Peyer's patch (tissue), 4 donors: ENCODE measurements at regions not wholly inside any gene's neighbourhood (a gene's known extent, or its start where the extent isn't known, plus 50 kb on each side); places are given as distances from the start of the nearest gene placed in this dataset.

Experiments
- CTCF ChIP-seq, 6 experiments: fragments of 450-650 bp in 4 of 6; fragments of 200-600 bp in 2 of 6; sonication (generic) in 1 of 6; IDR thresholded peaks; one replicate each; pipeline ENCODE4 v1.5.1; 2017 to 2019; ENCODE audit warnings: antibody characterized with exemption in 6 of 6, mild to moderate bottlenecking in 3 of 6, moderate library complexity in 1 of 6
- POLR2A ChIP-seq, 2 donors: fragments of 450-650 bp; IDR thresholded peaks; one replicate each; pipeline ENCODE4 v1.5.1; 2017; ENCODE audit warnings: antibody characterized with exemption in 2 of 2, mild to moderate bottlenecking in 2 of 2, moderate library complexity in 2 of 2

DNA sequence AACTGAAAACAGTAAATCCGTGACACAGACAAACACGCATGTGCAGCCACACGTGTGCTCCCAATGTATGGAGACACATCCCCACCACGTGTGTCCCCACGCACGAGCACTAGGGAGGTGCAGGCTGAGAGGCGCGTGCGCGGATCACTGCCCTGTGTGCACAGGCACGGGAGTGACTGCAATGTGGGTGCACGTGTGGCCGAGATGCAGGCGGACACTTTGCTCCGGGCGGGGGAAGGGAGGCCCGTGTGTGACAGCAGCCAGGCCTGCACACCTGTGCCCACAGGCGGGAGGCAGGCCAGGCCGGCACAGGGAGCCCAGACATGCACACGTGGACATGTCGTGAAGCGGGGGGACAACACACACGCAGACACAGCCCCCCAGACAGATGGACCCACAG, 77.0 kb downstream of the PTPRS start:
- TF ChIP-seq CTCF (IDR thresholded peaks at IDR 0.05): no peak
- TF ChIP-seq POLR2A (IDR thresholded peaks at IDR 0.05): no peak
